Sigmoid colon (tissue), 4 donors: ENCODE measurements at regions not wholly inside any gene's neighbourhood (a gene's known extent, or its start where the extent isn't known, plus 50 kb on each side); places are given as distances from the start of the nearest gene placed in this dataset.

ENCODE experiments used
- EP300 ChIP-seq, 4 donors: sonication (generic); formaldehyde crosslinking; IDR thresholded peaks; one replicate each; pipeline ENCODE4 v1.6.1; 2017; ENCODE audit warnings: antibody characterized with exemption in 4 of 4
- POLR2A ChIP-seq, 2 donors: fragments of 450-650 bp; IDR thresholded peaks; one replicate each; pipeline ENCODE4 v1.6.1; 2016; ENCODE audit warnings: antibody characterized with exemption in 2 of 2, mild to moderate bottlenecking in 2 of 2, moderate library complexity in 2 of 2
- TF ChIP-seq, protein P1 (sequence below), 4 experiments: fragments of 450-650 bp in 3 of 4; fragments of 200-600 bp in 1 of 4; IDR thresholded peaks; one replicate each; pipeline ENCODE4 v1.5.1; 2016 to 2019; ENCODE audit warnings: antibody characterized with exemption in 4 of 4, mild to moderate bottlenecking in 3 of 4, moderate library complexity in 2 of 4

GRCh38 chr2:215728504-215729065 is 284.8 kb downstream of the MREG start:
- TF ChIP-seq, protein P1, sequence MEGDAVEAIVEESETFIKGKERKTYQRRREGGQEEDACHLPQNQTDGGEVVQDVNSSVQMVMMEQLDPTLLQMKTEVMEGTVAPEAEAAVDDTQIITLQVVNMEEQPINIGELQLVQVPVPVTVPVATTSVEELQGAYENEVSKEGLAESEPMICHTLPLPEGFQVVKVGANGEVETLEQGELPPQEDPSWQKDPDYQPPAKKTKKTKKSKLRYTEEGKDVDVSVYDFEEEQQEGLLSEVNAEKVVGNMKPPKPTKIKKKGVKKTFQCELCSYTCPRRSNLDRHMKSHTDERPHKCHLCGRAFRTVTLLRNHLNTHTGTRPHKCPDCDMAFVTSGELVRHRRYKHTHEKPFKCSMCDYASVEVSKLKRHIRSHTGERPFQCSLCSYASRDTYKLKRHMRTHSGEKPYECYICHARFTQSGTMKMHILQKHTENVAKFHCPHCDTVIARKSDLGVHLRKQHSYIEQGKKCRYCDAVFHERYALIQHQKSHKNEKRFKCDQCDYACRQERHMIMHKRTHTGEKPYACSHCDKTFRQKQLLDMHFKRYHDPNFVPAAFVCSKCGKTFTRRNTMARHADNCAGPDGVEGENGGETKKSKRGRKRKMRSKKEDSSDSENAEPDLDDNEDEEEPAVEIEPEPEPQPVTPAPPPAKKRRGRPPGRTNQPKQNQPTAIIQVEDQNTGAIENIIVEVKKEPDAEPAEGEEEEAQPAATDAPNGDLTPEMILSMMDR (IDR thresholded peaks at IDR 0.05) = no peak
- TF ChIP-seq EP300 (IDR thresholded peaks at IDR 0.05) (no peak), POLR2A (IDR thresholded peaks at IDR 0.05) (no peak)
